Activated naive CD4-positive, alpha-beta T cell treated with anti-CD3 and anti-CD28 coated beads, Interleukin-2, amount 50 U/mL, for 72 hours (primary cell): ENCODE measurements at regions not wholly inside any gene's neighbourhood (a gene's known extent, or its start where the extent isn't known, plus 50 kb on each side); places are given as distances from the start of the nearest gene placed in this dataset.
A peak's percentile ranks its signal among the peaks of the same experiment; 100 is the strongest.
"Not testable (repeated sequence)": the region's sequence is repeated elsewhere in the genome, so short reads cannot be mapped to it uniquely, and the experiment has no call there.

Experiments
- ATAC-seq, 2 donors: fragments of 150-1000 bp; cut with Tn5 transposase; 2 replicates each; pipeline ENCODE4 v1.10.0; 2021; ENCODE audit warnings: mild to moderate bottlenecking in 2 of 2, moderate library complexity in 2 of 2
- DNase-seq, 2 donors: peaks; one replicate each; pipeline ENCODE4 v3.0.0; 2021 to 2022; ENCODE audit warnings: low spot score in 2 of 2
- H3K27ac Mint-ChIP-seq, 2 donors: one replicate each; pipeline ENCODE4 v1.8.0; 2022; ENCODE audit warnings: mild to moderate bottlenecking in 2 of 2, mixed read lengths in 2 of 2
- H3K36me3 Mint-ChIP-seq, 2 donors: one replicate each; pipeline ENCODE4 v1.8.0; 2022; ENCODE audit warnings: mixed read lengths in 2 of 2
- H3K9me3 Mint-ChIP-seq, 2 donors: one replicate each; pipeline ENCODE4 v1.8.0; 2022; ENCODE audit warnings: mixed read lengths in 2 of 2

- DNase-seq (no peak), ATAC-seq (no peak)
- no peaks in the 10 kb centered on the region for H3K36me3 Mint-ChIP-seq
- no peak overlapping the region for H3K27ac Mint-ChIP-seq
- H3K9me3 Mint-ChIP-seq = peaks cover 0 to 11% of the 10 kb centered on the region in 2 donors
Observed at GRCh38 chr9:75683591-75683990, 206.9 kb upstream of the PCSK5 start.

- peaks cover 0 to 11% of the 10 kb centered on the region in 2 donors for H3K9me3 Mint-ChIP-seq
- H3K36me3 Mint-ChIP-seq = no peaks in the 10 kb centered on the region
- ATAC-seq = no peak
- no peak for DNase-seq
- H3K27ac Mint-ChIP-seq = no peak overlapping the region
Observed at GRCh38 chr9:75685062-75685461, 205.4 kb upstream of the PCSK5 start.

- ATAC-seq (no peak), DNase-seq (no peak)
- no peak overlapping the region for H3K27ac Mint-ChIP-seq
- H3K9me3 Mint-ChIP-seq = peaks cover 0 to 9% of the 10 kb centered on the region in 2 donors
- no peaks in the 10 kb centered on the region for H3K36me3 Mint-ChIP-seq
Observed at GRCh38 chr9:75687359-75687953, 203.0 kb upstream of the PCSK5 start.

DNA sequence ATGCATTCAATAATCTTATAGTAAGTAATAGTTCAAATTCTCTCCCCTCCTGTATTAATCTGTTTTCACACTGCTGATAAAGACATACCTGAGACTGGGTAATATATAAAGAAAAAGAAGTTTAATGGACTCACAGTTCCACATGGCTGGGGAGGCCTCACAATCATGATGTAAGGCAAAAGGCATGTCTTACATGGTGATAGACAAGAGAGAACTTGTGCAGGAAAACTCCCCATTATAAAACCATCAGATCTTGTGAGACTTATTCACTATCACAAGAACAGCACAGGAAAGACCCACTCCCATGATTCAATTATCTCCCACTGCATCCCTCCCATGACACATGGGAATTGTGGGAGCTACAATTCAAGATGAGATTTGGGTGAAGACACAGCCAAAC lies 199.9 kb upstream of the PCSK5 start:
- not testable (repeated sequence) for DNase-seq, H3K36me3 Mint-ChIP-seq, H3K9me3 Mint-ChIP-seq, H3K27ac Mint-ChIP-seq, ATAC-seq

GRCh38 chr9:75691408-75691807 lies 199.1 kb upstream of the PCSK5 start:
- no peak overlapping the region for H3K27ac Mint-ChIP-seq
- ATAC-seq (no peak), DNase-seq (no peak)
- H3K9me3 Mint-ChIP-seq = no peaks in the 10 kb centered on the region
- H3K36me3 Mint-ChIP-seq = no peaks in the 10 kb centered on the region

DNA sequence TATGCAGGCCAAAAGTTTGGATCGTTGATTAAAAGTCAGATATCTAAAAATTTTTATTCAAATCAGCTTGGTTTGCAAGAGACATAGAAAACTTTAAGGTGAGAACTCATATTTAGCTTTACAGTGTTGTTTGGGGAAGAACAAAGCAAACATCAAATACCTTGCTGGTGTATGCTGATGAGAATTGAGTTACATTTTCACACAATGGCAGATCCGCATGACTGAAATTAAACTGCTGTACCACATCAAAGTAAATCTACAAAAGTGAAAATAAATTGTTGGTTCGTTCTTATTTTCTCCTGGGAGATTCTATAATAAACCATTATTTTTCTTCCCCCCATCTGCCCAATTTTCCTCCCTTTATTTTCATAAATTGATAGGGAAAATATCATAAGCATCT lies 198.2 kb upstream of the PCSK5 start:
- no peak overlapping the region for H3K27ac Mint-ChIP-seq
- ATAC-seq (peak in 1 of 2 donors; percentile 57), DNase-seq (no peak)
- H3K36me3 Mint-ChIP-seq = no peaks in the 10 kb centered on the region
- H3K9me3 Mint-ChIP-seq = no peaks in the 10 kb centered on the region

GRCh38 chr9:75695921-75696320 lies 194.6 kb upstream of the PCSK5 start:
- Mint-ChIP-seq H3K9me3 (no peaks in the 10 kb centered on the region), H3K27ac (no peak overlapping the region), H3K36me3 (no peaks in the 10 kb centered on the region)
- ATAC-seq (no peak), DNase-seq (no peak)

DNA sequence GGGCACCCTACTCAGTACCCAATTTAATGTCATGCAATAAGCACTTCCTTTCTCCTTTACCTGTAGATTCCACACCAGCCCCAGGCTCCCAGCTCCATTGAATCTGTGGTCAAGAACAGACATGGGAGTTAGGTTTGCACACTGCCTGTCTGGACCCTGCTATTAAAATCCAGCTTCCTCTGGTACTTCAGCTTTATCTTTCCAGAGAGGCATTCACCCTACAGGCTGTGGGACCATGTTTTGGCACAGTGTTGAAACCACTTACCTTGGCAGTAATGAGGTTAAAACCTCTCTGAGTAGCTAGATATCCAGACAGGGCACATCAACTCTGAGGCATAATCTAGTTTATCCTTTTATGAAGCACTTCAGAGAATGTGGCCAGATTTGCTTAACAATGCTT lies 191.5 kb upstream of the PCSK5 start:
- Mint-ChIP-seq H3K36me3 (no peaks in the 10 kb centered on the region), H3K27ac (no peak overlapping the region), H3K9me3 (no peaks in the 10 kb centered on the region)
- DNase-seq = no peak
- ATAC-seq = no peak

DNA sequence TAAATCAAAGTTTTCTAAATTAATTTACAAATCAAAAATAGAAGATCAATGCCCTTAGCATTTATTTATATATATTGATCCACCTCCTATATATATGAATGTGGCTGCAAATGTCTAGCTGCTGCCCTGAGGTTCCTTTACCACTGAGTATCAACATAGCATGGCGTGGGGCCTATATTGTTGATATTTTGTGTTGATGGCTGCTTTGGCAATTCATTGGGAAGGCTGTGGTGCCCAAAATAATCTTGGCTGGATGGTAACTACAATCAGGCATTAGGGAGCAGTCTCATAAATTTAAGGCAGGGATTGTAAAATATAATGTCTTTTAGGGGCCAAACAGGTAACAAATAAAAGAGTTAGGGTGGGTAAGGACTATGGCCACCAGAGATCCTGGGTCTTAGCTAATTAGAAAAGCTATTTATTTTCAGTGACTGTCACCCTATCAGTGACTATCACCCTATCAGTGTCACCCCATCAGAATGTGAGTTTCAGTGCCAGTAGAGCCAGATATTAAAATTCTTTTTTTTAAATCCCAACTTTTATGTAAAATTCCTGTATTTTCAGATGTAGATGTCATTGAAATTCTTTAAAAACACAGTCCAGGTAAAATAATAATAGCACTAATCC lies 190.7 kb upstream of the PCSK5 start:
- ATAC-seq = no peak
- H3K27ac Mint-ChIP-seq = no peak overlapping the region
- no peaks in the 10 kb centered on the region for H3K9me3 Mint-ChIP-seq
- H3K36me3 Mint-ChIP-seq = no peaks in the 10 kb centered on the region
- DNase-seq = no peak

DNA sequence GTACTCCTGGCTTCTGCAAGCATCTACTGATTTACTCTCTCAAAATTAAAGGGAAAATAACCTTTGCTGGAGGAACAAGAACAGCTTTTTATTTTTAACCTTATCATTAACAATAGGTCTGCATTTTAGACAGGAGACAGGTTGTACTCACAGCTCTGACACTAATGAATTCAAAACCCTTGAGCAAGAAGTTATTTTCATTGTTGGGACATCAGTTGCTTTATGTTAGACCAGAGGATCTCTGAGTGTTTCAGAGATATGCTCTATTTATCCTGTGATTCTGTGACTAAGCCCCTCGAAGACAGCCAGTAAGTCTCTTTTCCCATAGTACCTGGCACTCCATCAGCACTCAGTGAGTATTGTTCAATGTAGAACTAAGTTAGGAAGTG lies 190.2 kb upstream of the PCSK5 start:
- H3K36me3 Mint-ChIP-seq = no peaks in the 10 kb centered on the region

GRCh38 chr9:75707191-75707590 lies 183.3 kb upstream of the PCSK5 start:
- ATAC-seq = no peak
- DNase-seq = no peak
- Mint-ChIP-seq H3K36me3 (peaks cover 0 to 8% of the 10 kb centered on the region in 2 donors), H3K27ac (no peak overlapping the region), H3K9me3 (peaks cover 6 to 8% of the 10 kb centered on the region in 2 donors)

More for the DNA sequence above, 190.2 kb upstream of the PCSK5 start:
- no peaks in the 10 kb centered on the region for H3K9me3 Mint-ChIP-seq
- ATAC-seq = no peak
- DNase-seq = no peak
- no peak overlapping the region for H3K27ac Mint-ChIP-seq

DNA sequence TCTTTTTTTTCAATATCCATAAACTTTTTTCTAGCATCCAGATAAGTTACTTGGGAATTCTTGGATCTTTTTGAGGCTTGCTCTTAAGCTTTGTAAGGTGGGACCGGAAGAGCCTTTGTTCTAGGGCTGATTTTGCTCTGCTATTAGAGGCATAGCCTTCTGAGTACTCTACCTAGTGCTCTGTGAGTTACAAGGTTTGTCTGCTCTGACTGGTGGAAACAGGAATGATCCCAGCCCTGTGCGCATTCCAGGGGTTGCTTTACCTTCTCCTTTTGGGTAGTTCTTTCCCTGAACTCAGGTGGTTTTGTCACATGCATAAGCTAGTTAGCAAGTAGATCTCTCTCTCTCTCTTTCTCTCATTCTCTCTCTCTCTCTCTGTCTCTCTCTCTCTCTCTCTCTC lies 180.8 kb upstream of the PCSK5 start:
- peaks cover 0 to 8% of the 10 kb centered on the region in 2 donors for H3K36me3 Mint-ChIP-seq
- H3K27ac Mint-ChIP-seq = no peak overlapping the region
- ATAC-seq (no peak), DNase-seq (no peak)
- H3K9me3 Mint-ChIP-seq = peaks cover 6 to 8% of the 10 kb centered on the region in 2 donors

- DNase-seq (no peak), ATAC-seq (no peak)
- Mint-ChIP-seq H3K27ac (no peak overlapping the region), H3K9me3 (no peaks in the 10 kb centered on the region), H3K36me3 (no peaks in the 10 kb centered on the region)
Observed at GRCh38 chr9:75712700-75713099, 177.8 kb upstream of the PCSK5 start.

- ATAC-seq (no peak), DNase-seq (no peak)
- Mint-ChIP-seq H3K27ac (no peak overlapping the region), H3K9me3 (no peaks in the 10 kb centered on the region), H3K36me3 (no peaks in the 10 kb centered on the region)
Observed at GRCh38 chr9:75713335-75713734, 177.1 kb upstream of the PCSK5 start.

DNA sequence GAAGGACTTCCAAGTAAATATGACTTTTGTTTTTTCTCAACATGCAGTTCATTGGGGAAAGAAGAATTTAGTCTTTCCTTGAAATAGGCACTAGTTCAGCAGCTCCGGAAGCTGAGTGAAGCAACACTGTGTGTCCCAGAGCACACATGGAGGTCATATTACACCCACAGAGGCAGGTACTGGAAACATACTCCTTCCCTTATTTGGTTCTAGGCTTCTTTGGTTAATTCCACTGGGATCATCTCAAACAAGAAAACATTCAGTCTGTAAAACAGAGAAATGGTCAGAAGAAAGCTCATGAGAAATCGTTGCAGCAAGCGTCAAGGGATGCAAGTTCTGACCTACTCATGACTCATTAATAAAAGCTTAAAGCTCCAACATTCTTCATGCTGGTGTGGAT lies 175.1 kb upstream of the PCSK5 start:
- Mint-ChIP-seq H3K36me3 (no peaks in the 10 kb centered on the region), H3K27ac (no peak overlapping the region), H3K9me3 (no peaks in the 10 kb centered on the region)
- DNase-seq = no peak
- ATAC-seq = no peak

GRCh38 chr9:75718677-75719076 lies 171.8 kb upstream of the PCSK5 start:
- ATAC-seq (no peak), DNase-seq (no peak)
- Mint-ChIP-seq H3K27ac (no peak overlapping the region), H3K9me3 (no peaks in the 10 kb centered on the region), H3K36me3 (no peaks in the 10 kb centered on the region)

GRCh38 chr9:75728391-75728790 lies 162.1 kb upstream of the PCSK5 start:
- no peak for ATAC-seq
- Mint-ChIP-seq H3K36me3 (peaks cover 0 to 4% of the 10 kb centered on the region in 2 donors), H3K27ac (no peak overlapping the region), H3K9me3 (peaks cover 0 to 7% of the 10 kb centered on the region in 2 donors)
- no peak for DNase-seq

GRCh38 chr9:75734802-75735201 lies 155.7 kb upstream of the PCSK5 start:
- no peak for ATAC-seq
- Mint-ChIP-seq H3K36me3 (no peaks in the 10 kb centered on the region), H3K9me3 (peaks cover 0 to 4% of the 10 kb centered on the region in 2 donors), H3K27ac (no peak overlapping the region)
- no peak for DNase-seq
